ENCODE measurements at regions not wholly inside any gene's neighbourhood (a gene's known extent, or its start where the extent isn't known, plus 50 kb on each side); places are given as distances from the start of the nearest gene placed in this dataset.
"Not testable (repeated sequence)": the region's sequence is repeated elsewhere in the genome, so short reads cannot be mapped to it uniquely, and the experiment has no call there.

- no peak for DNase-seq
Measured at GRCh38 chr9:110028676-110029075, 179.3 kb downstream of the C9orf152 start.

DNA sequence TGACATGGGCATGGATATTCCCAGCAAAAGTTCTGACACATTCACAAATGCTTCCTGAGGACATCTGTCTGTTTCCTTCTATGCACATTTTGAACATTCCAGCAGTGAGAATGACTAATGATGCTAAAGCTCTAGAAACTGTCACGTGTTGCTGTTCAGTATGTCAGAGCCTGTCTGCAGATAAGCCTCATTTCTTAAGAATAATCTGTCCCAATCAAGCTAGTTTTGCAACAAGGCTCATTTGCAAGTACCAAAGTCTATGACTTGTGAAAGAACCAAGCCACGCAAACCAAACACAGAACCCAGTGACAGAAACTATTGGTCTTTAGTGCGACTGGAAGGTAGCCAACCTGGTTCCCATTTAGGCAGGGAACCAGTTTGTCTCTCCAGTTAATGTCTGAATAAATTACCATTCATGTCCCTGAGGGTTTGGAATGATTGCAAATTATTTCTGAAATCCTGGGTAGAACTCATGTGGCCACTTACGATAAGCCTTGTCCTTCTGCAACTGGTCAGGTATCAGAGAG, 178.5 kb downstream of the C9orf152 start:
- DNase-seq = peak; percentile 75

DNA sequence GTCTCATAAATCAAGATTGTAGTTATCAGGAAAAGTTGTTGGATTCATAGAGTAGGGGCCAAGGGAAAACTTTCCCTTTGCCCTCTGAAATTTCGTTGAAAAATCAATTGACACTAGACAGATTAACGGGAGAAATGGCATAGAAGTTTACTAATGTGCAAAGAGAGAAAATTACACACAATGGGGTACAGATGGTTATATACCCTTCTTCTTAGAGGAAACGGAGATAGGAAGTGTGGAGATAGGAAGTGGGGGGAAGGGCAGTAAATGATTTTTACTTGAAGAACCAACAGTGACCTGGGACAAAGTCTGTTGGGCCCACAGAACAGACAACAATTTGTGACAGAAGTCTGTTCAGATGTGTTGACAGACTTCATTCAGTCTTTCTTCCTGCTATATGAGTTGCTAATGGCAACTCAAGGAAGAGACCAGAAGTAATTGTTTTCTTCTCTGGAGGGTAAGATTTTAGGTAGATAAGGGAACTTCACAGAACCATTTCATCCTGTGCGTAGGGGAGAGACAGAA, 177.9 kb downstream of the C9orf152 start:
- DNase-seq = no peak

DNA sequence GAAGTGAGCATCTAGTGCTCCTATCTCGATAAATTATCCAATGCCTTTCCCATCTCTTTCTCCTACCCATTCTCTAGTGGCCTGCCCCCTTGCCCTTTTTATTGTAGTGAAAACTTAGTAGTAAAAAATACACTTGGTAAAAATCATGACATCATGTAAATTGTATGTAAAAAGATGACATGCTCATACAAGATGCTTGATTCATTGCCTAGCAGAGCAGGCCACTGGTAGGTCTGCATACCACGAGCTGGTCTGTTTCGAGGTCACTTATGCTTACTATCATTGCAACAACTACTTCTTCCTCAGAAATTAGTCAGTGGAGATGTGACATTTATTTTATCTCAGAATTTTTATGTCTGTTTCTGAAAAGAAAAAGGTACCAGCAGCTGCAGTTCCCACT, 177.3 kb downstream of the C9orf152 start:
- no peak for DNase-seq

DNA sequence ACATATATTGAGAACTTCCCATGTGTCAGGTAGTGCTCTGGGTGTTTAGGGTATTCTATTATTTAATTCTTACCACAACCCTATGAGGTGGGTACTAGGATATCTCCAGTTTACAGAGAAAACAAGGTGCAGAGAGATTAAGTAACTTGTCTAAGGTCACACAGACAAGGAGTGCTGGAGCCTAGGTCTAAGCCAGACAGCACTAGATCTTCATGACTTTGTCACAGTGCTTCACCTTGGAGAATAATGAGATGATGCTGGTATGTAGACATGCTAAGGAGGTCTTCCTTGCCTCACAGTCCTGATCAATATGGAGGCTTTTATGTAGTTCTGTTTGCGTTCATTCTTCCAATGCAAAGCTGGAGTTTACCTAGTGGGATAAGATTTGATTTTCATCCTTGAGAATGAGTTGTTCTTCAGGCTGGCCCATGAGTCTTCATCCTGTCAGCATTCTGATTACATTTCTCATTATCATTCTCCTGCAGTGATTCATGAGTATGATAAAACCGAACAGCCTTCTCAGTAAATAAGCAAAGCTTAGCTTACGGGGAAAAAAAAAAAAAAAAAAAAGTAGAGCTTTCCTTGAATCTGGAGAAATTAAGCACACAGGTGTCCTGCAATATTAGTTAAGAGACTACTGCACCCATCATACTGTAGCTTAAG, 176.3 kb downstream of the C9orf152 start:
- no peak for DNase-seq

DNA sequence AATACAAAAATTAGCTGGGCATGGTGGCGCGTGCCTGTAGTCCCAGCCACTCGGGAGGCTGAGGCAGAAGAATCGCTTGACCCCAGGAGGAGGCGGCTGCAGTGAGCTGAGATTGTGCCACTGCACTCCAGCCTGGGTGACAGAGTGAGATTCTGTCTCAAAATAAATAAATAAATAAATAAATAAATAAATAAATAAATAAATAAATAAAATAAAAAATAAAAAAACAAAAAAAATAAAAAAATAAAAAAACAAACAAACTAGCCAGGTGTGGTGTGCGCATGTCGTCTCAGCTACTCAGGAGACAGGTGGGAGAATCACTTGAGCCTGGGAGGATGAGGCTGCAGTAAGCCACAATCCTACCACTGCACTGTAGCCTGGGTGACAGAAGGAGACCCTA, 175.4 kb downstream of the C9orf152 start:
- DNase-seq = not testable (repeated sequence)

DNA sequence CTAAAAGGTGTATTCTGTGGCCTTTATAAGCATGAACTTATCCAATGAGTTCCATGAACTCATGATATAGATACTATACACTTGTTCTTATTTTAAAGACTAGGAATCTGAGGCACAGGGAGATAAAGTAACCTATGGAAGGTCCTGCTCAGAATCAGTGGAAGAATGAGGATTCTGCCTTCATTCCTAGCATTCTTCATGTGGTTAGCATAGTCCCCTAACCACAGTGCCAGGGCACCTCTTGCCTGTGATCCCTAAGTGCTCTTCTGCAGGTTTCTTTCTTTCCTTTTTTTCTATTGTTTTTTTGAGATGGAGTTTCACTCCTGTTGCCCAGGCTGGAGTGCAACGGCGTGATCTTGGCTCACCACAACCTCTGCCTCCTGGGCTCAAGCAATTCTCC, 174.1 kb downstream of the C9orf152 start:
- DNase-seq = no peak

GRCh38 chr9:110036286-110036685, 171.7 kb downstream of the C9orf152 start:
- no peak for DNase-seq

GRCh38 chr9:110040788-110041187, 167.2 kb downstream of the C9orf152 start:
- no peak for DNase-seq

DNA sequence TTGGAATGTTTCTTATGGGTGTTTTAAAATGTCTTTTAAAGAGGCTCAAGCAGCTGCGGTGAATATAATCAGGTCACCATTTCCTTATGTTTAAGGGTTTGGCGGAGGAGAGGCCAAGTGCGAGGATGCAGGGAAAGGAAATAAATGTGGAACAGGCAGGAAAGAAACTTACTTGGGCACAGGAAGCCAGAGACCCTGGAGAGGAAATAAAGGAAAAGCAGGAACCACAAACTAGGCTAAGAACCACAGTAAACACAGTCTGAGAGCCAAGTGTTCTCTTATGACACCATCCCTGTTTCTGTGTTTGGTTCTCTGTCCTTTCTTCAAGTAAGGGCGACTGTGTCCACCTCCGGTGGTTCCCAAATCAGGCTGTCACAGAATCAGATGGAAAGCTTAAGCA, 166.5 kb downstream of the C9orf152 start:
- no peak for DNase-seq

GRCh38 chr9:110047232-110047954, 160.6 kb downstream of the C9orf152 start:
- DNase-seq = no peak

DNA sequence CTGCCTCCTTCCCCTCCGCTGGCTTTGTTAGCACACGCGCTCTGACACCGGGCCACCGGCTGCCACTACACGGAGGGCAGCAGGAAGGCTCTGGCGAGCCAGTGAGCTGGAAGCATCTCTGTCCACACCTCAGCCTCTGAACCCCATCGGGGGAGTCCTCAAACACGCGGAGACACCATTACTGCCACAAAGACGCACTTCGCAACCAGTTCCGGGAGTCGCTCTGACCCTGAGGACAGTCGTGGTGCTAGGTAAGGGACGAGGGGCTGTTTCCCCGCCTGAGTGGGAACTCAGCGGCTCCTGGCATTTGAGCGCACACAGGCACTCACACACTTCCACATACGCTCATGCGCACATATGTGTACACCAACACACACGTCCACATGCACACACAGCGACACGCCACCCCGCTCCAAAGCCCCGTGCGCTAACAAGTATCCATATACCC, 160.0 kb downstream of the C9orf152 start:
- DNase-seq = no peak

- peak; percentile 90 for DNase-seq
Measured at GRCh38 chr9:110048403-110048975, 159.5 kb downstream of the C9orf152 start.

DNA sequence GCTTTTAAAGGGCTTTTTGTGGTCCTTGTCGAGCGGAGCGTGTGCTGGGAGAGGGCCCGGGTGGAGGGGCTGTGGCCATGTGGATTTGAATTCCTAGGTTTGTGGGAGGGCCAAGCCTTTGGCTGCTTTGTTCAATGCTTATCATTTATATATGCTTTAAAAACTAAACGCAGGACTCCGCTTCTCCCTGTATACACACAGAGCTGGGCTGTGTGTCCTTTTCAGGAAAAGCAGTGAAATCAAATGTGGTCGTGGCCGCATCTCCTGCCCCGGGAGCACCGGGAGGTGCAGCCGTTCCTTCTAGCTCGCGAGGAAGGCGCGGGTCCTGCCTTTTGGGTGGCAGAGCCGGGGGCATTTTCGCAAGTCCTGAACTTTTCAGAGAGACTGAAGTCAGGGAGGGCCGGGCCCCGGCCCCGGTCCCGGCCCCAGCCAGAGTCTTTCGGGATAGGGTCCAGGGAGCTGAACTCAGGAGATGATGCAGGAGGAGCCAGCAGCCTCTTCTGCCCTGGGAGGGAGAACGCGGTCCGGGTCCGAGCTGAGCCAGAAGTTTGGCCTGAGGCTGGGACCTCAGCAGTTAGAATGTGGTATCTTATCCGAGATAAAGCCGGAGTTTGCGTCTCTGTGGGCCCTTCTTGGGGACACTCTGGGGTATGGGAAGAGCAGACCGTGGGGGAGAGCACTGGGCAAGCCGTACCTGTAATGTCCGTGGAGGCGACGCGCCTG, 158.8 kb downstream of the C9orf152 start:
- DNase-seq = peak; percentile 44

DNA sequence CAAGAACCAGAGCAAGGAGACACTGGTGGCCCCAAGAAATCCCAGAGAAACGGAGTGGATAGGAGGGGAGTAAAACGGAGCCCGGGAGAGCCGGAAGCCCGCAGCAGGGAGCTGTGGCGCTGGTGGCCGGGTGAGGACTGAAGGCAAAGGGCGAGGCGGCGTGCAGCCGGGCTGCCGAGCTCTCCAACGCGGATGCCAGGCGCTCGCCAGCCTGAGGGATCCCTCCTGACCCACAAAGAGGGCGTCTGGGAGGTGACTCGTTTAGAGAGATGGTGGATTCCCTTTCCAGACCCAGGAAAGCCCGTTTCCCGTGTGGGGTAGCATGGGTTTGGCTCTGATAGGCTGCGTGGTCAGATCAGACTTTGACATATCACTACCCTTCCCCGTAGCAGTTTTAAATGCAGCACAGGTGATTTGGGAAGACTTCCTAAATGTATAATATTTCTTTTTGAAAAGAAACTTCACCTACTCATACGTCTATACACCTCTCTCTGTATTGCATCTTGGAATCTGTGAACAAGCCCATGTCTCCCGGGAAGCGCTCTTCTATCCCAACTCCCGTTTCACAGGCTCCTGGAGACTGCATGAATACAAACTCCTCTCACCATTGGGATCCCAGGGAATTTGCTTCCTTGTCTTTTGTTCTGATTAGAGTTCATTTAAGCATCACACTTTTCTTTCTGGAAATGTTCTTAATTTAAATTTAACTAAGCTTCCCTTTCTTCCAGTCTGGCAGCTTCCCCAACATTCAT, 158.1 kb downstream of the C9orf152 start:
- peak; percentile 56 for DNase-seq

- DNase-seq = peak; percentile 63
Measured at GRCh38 chr9:110050925-110051355, 157.0 kb downstream of the C9orf152 start.

- DNase-seq = no peak
Measured at GRCh38 chr9:110056062-110056461, 151.9 kb downstream of the C9orf152 start.

DNA sequence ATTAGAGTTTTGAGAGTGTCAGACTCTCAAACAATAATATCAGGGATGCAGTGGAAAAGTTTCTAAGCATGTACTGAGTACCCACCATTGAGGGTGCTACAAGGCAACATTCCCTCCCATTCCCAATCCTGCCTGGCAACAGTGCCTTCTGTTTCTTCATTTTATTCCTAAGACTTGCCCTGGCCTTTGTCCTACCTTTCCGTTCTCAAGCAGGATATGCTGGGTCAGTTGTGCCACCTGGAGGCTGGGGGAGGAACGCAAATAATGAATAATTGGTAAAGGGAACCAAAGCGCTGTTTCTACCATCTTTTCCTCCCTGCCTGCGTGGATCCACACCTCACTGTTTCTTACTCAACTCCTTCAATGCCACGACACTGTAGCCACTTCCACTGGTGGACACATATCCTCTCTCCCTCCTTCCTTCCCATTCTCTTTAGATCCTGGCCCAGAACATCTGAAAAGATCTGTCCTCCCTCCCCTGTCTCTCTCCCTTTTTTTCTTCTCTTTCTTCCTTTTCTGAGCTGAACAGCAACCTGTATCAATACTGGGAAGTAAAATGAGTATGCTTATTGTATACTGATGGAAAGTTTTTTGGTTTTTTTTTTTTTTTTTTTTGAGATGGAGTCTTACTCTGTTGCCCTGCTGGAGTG, 149.5 kb downstream of the C9orf152 start:
- peak; percentile 76 for DNase-seq

DNA sequence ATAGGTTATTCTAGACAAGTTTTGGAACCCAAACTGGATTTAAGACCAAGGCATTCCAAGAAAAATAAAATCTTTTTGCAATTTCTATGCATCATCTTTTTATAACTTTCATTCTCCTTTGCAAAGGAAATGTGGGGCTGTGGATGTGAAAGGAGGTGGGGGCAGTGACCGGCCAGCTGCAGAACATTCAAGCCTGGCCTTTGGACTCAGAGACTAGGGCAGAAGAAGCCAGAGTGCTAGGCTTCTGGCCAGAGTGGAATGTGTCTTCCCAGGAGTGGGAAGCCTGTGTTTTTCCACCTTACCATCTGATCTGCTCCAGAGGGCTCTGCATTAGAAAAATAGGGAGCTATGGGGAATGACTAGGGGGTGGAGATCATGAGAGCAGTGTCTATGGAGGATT, 148.5 kb downstream of the C9orf152 start:
- DNase-seq = no peak

DNA sequence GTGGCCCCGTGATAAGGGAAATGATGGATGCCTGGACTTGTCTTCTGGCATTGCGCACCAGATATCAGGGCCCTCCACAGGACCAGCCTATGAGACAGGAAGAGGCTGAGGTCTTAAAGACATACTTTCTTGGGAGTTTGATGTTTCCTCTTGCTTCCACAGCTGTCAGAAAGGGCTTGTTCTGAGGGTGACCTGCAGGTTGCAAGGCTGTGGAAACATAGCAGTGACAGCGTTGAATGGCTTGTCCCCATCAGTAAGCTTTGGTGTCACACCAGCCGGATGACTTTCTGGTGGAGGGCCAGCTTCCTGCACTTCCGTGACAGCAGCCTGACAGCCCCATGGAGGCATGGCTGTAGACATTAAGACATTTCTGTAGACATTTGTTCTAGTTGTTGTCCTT, 143.2 kb downstream of the C9orf152 start:
- DNase-seq = peak; percentile 53

DNA sequence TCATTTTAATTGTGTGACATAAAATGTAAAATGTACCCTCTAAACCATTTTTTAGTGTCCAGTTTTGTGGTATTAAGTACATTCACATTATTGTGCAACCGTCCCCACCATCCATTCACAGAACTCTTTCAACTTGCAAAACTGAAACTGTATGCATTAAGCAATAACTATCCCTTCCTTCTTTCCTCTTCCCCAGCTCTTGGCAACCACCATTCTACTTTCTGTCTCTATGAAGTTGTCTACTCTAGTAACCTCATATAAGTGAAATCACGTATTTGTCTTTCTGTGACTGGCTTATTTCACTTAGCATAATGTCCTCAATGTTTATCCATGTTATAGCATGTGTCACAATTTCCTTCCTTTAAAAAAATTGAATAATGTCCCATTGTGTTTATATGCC, 142.4 kb downstream of the C9orf152 start:
- DNase-seq = peak; percentile 76

Measured in hematopoietic multipotent progenitor cell treated with erythropoietin and hydrocortisone succinate and interleukin-3 and kit ligand, for 6 days (in vitro differentiated cells).